Stomach (tissue), 8 donors: ENCODE measurements at regions not wholly inside any gene's neighbourhood (a gene's known extent, or its start where the extent isn't known, plus 50 kb on each side); places are given as distances from the start of the nearest gene placed in this dataset.

ENCODE experiments used
- DNase-seq, 2 donors: peaks; one replicate each; pipeline versions ENCODE4 v3.0.0 to v3.0.0-alpha.2; 2013 to 2019
- H3K27ac ChIP-seq, 5 donors: fragments of 200-600 bp in 4 of 5; sonication (generic) in 4 of 5; one replicate each; pipeline ENCODE4 v1.5.1; 2013 to 2019; ENCODE audit warnings: mild to moderate bottlenecking in 1 of 5, moderate library complexity in 1 of 5
- H3K27me3 ChIP-seq, 3 donors: fragments of 200-600 bp; sonication (generic); one replicate each; pipeline ENCODE4 v1.5.1; 2017 to 2019; ENCODE audit warnings: mixed run types in 1 of 3
- H3K36me3 ChIP-seq, 4 donors: fragments of 200-600 bp; sonication (generic); 1 replicate in 3 of 4; 2 replicates in 1 of 4; pipeline ENCODE4 v1.5.1; 2016 to 2019
- H3K4me1 ChIP-seq, 4 donors: fragments of 200-600 bp; sonication (generic); one replicate each; pipeline ENCODE4 v1.5.1; 2016 to 2019
- H3K4me3 ChIP-seq, 4 donors: fragments of 200-600 bp; sonication (generic) in 3 of 4; one replicate each; pipeline ENCODE4 v1.5.1; 2016 to 2019; ENCODE audit warnings: mild to moderate bottlenecking in 1 of 4
- H3K9me3 ChIP-seq, 4 donors: fragments of 200-600 bp; sonication (generic); one replicate each; pipeline ENCODE4 v1.5.1; 2016 to 2019
- EP300 ChIP-seq: sonication (generic); formaldehyde crosslinking; IDR thresholded peaks from one replicate; pipeline ENCODE4 v1.6.1; 2017; ENCODE audit warnings: antibody characterized with exemption
- POLR2A ChIP-seq, 4 donors: fragments of 450-650 bp; IDR thresholded peaks; one replicate each; pipeline ENCODE4 v1.6.1; 2016; ENCODE audit warnings: antibody characterized with exemption in 4 of 4, control low read depth in 2 of 4, mild to moderate bottlenecking in 1 of 4, moderate library complexity in 1 of 4
- POLR2AphosphoS5 ChIP-seq, 3 donors: sonication (generic); formaldehyde crosslinking; IDR thresholded peaks; one replicate each; pipeline ENCODE4 v1.6.1; 2016; ENCODE audit warnings: antibody characterized with exemption in 3 of 3
- WGBS, 5 donors: extraction: QIAGEN DNeasy Blood & Tissue Kit in 3 of 5; methylation state at CpG; one replicate each; pipeline versions ENCODE4 v1.1.5 to v1.1.7; 2013 to 2018; 5-methylcytosine and 5-hydroxymethylcytosine counted together
- intact Hi-C: fragments of 100-400 bp; cut with DNase I; formaldehyde crosslinking; loops from one replicate; pipeline ENCODE4 v1.15.1; 2023; ENCODE audit warnings: low total_unique reads
- TF ChIP-seq, protein P1 (sequence below), 7 experiments: fragments of 450-650 bp in 4 of 7; fragments of 200-600 bp in 3 of 7; sonication (generic) in 3 of 7; IDR thresholded peaks; one replicate each; pipeline ENCODE4 v1.5.1; 2016 to 2019; ENCODE audit warnings: antibody characterized with exemption in 7 of 7, control low read depth in 2 of 7, mild to moderate bottlenecking in 1 of 7
- donor health status: healthy with polysubstance abuse.
- donor health status: Bipolar disorder and iron deficiency.
- donor health status: healthy.

DNA sequence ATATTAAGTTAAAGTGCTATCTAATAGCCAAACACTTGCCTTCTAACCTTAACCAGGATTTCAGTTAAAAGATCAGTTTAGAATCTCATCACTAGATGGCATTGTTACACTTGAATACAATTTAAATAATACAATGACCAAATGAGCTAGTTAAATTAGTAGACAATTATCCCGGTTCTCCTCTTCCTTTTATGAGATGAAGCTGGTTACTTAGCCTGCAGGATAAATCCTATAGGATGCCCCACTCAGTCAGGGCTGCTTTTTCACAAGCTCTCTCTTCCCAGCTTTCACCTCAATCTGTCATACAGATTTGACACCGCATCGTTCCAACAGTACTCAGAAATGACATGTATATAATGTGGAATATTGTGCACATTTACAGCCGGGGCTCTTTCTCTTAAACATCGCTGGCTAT, 678.8 kb downstream of the KCNJ3 start:
- Histone ChIP-seq H3K36me3 (no peaks in the 10 kb centered on the region), H3K4me1 (peaks cover 0 to 4% (median 0%) of the 10 kb centered on the region in 4 donors), H3K4me3 (no peak overlapping the region), H3K27me3 (no peaks in the 10 kb centered on the region), H3K27ac (no peak overlapping the region), H3K9me3 (no peaks in the 10 kb centered on the region)
- DNase-seq = peak in 1 of 2 donors; percentile 42
- TF ChIP-seq POLR2AphosphoS5 (IDR thresholded peaks at IDR 0.05) (no peak), EP300 (no peak)
- TF ChIP-seq, protein P1, sequence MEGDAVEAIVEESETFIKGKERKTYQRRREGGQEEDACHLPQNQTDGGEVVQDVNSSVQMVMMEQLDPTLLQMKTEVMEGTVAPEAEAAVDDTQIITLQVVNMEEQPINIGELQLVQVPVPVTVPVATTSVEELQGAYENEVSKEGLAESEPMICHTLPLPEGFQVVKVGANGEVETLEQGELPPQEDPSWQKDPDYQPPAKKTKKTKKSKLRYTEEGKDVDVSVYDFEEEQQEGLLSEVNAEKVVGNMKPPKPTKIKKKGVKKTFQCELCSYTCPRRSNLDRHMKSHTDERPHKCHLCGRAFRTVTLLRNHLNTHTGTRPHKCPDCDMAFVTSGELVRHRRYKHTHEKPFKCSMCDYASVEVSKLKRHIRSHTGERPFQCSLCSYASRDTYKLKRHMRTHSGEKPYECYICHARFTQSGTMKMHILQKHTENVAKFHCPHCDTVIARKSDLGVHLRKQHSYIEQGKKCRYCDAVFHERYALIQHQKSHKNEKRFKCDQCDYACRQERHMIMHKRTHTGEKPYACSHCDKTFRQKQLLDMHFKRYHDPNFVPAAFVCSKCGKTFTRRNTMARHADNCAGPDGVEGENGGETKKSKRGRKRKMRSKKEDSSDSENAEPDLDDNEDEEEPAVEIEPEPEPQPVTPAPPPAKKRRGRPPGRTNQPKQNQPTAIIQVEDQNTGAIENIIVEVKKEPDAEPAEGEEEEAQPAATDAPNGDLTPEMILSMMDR (IDR thresholded peaks at IDR 0.05) = peak in 1 of 7 experiments; percentile 24
- intact Hi-C loops = no loop called here
- 59 to 65% (median 64%) methylated on average over 5 of the region's 5 CpGs for WGBS, 5 donors

DNA sequence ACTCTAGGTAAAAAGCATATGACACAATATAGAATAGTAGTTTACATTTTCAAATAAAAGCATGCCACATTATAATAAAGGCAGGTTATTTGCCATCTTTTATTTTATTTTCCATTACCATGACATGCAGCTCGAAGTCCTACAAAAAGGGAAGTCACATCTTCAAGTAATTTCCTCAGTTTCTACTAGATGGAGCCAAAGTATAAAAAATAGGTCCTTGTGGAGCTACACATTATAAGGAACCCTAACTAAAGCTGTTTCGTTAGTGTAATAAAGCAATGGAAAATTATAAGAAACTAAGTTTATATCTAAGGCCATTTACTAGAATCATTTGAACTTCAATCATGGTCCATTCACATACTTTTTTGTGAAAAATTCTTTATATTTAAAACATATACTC, 674.5 kb downstream of the KCNJ3 start:
- intact Hi-C loops = no loop called here
- Histone ChIP-seq H3K4me3 (no peak overlapping the region), H3K27me3 (no peaks in the 10 kb centered on the region), H3K27ac (no peak overlapping the region), H3K4me1 (no peaks in the 10 kb centered on the region), H3K9me3 (no peaks in the 10 kb centered on the region), H3K36me3 (no peaks in the 10 kb centered on the region)
- TF ChIP-seq POLR2AphosphoS5 (IDR thresholded peaks at IDR 0.05) (no peak), POLR2A (IDR thresholded peaks at IDR 0.05) (no peak), EP300 (no peak)
- TF ChIP-seq, protein P1 (IDR thresholded peaks at IDR 0.05) = no peak
- WGBS, 5 donors = 10 to 24% (median 17%) methylated on average over 2 of the region's 2 CpGs
- DNase-seq = peak in 1 of 2 donors; percentile 31

DNA sequence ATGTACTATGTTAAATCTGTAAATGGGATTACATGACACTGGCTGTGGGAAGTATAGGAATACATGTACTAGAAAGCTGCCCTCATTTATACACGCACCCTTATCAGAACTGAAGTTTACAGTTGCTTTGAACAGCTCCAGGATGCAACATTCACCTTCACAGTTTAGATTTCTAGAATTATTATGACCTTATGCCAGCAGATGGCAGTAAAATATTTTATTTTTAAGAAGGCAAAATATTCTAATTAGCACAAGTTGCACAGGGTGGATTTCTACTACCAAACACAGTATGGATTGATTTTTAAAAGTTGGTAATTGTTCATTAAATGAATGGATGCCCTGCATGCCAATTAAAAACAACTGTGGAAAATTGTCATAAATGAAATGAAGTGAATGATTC, 670.4 kb downstream of the KCNJ3 start:
- no peaks in the 10 kb centered on the region for H3K4me1 ChIP-seq
- intact Hi-C loops = no loop called here
- peak in 1 of 2 donors; percentile 37 for DNase-seq
- TF ChIP-seq EP300 (no peak), POLR2AphosphoS5 (IDR thresholded peaks at IDR 0.05) (no peak), POLR2A (IDR thresholded peaks at IDR 0.05) (no peak)
- TF ChIP-seq, protein P1 (IDR thresholded peaks at IDR 0.05) = peak in 2 of 7 experiments; percentile 8 to 17
- no peak overlapping the region for H3K4me3 ChIP-seq
- H3K36me3 ChIP-seq = no peaks in the 10 kb centered on the region
- H3K9me3 ChIP-seq = no peaks in the 10 kb centered on the region
- 12 to 21% (median 17%) methylated on average over 1 of the region's 1 CpG for WGBS, 5 donors
- no peaks in the 10 kb centered on the region for H3K27me3 ChIP-seq
- no peak overlapping the region for H3K27ac ChIP-seq

DNA sequence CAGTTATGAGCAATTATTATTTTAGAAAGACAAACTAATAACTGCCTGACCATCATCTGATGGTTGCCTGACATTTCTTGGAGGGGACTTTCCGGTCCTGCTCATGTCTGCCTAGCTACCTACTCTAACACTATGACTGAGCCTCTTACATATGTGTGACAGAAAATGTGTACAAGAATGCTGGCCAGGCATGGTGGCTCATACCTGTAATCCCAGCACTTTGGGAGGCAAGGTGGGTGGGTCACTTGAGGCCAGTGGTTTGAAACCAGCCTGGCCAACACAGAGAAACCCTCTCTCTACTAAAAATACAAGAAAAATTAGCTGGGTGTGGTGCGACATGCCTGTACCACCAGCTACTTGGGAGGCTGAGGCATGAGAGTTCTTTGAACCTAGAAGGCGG, 666.3 kb downstream of the KCNJ3 start:
- TF ChIP-seq, protein P1 (IDR thresholded peaks at IDR 0.05) = no peak
- TF ChIP-seq POLR2A (IDR thresholded peaks at IDR 0.05) (no peak), EP300 (no peak), POLR2AphosphoS5 (IDR thresholded peaks at IDR 0.05) (no peak)

More for the DNA sequence above, 666.3 kb downstream of the KCNJ3 start:
- no peak overlapping the region for H3K4me3 ChIP-seq
- H3K36me3 ChIP-seq = no peaks in the 10 kb centered on the region
- no peaks in the 10 kb centered on the region for H3K9me3 ChIP-seq
- H3K4me1 ChIP-seq = no peaks in the 10 kb centered on the region
- H3K27ac ChIP-seq = no peak overlapping the region
- 88 to 95% (median 94%) methylated on average over 3 of the region's 3 CpGs for WGBS, 5 donors
- intact Hi-C loops = no loop called here
- no peaks in the 10 kb centered on the region for H3K27me3 ChIP-seq
- DNase-seq = no peak
